Right hindlimb (tissue), 1 donor: ENCODE measurements at regions not wholly inside any gene's neighbourhood (a gene's known extent, or its start where the extent isn't known, plus 50 kb on each side); places are given as distances from the start of the nearest gene placed in this dataset.

Experiments
- DNase-seq: peaks from one replicate; pipeline ENCODE4 v3.0.0-alpha.2; 2018

- DNase-seq = peak; percentile 76
Observed at GRCh38 chr2:41610501-41611190, 437.2 kb upstream of the PKDCC start.

GRCh38 chr2:41618754-41619153 lies 429.1 kb upstream of the PKDCC start:
- no peak for DNase-seq

GRCh38 chr2:41621095-41621494 lies 426.7 kb upstream of the PKDCC start:
- DNase-seq = no peak

- no peak for DNase-seq
Observed at GRCh38 chr2:41621563-41621962, 426.3 kb upstream of the PKDCC start.

DNA sequence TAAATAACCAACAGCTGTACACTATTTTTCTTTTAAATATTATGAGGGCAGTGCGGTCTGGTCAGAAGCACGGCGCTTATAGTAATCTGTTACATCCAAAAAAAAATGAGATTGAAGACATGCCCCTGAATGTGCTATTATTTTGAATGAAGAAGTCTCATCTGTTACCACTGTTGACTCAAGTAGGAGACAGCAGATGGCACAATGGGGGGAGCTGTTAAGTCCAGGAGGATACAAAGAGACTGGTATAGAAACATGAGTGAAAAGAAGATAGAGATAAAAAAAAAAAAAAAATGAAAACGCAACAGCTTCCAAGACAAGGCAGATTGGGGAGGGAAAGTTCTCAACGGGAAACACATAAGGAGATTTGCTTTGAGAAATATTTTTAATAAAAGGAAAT lies 425.5 kb upstream of the PKDCC start:
- no peak for DNase-seq

- no peak for DNase-seq
Observed at GRCh38 chr2:41626936-41627335, 420.9 kb upstream of the PKDCC start.

- no peak for DNase-seq
Observed at GRCh38 chr2:41634686-41635085, 413.1 kb upstream of the PKDCC start.

DNA sequence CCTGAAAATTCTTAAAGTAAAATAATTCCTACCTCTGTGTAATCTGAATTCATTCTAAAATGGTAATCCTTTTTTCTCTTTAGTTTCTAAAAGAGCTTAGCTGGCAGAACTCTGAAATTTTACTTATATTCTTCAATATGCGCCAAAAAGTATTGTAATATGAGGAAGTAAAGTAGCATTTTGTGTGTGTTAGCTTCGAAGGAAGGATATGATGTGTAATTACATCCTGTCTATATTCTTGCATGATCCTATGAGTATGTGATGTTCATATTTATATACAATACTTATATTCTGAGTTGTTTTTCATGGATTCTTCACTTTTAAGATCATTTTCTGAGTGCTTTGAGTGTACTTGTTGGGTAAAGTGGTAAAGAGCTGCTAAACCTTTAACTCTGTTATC lies 402.9 kb upstream of the PKDCC start:
- DNase-seq = no peak

- no peak for DNase-seq
Observed at GRCh38 chr2:41647468-41648050, 400.3 kb upstream of the PKDCC start.

GRCh38 chr2:41657226-41657625 lies 390.6 kb upstream of the PKDCC start:
- peak; percentile 64 for DNase-seq

GRCh38 chr2:41659758-41660157 lies 388.1 kb upstream of the PKDCC start:
- DNase-seq = no peak

DNA sequence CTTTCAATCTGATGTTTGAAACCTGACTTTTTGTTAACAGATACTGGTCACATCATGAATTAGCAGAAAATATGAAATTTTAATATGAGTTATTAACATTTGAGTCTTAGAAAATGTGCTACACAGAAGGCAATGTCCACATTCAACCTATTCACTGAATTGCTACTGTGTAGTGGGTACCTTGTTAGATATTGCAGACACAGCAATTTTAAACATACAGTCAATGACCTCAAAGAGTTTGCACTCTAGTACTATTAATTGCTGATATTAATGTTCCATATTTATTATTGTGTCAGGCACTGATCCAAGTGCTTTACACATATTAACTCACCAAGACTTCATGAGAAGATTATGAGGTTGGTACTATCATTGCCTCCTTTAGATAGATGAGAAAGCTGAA lies 385.4 kb upstream of the PKDCC start:
- DNase-seq = no peak

DNA sequence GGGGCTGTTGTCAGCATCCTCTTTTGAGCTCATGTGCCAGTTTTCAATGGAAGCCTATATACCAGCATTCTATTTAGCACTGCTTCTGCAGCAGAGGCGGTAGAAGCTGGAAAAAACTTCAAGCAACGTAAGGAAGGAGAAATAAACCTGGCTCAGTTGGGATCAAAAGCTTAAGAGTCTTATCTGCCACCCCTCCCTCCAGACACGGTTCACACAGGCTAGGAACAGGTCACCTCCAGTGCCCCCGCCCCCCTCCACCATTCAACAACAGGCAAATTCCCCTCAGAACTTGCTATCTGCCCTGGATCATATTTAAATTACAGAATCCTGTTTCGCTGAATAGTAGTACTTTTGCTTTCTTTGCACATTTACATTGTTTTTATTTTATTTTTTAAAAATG lies 384.8 kb upstream of the PKDCC start:
- DNase-seq = no peak

- no peak for DNase-seq
Observed at GRCh38 chr2:41668529-41668928, 379.3 kb upstream of the PKDCC start.

DNA sequence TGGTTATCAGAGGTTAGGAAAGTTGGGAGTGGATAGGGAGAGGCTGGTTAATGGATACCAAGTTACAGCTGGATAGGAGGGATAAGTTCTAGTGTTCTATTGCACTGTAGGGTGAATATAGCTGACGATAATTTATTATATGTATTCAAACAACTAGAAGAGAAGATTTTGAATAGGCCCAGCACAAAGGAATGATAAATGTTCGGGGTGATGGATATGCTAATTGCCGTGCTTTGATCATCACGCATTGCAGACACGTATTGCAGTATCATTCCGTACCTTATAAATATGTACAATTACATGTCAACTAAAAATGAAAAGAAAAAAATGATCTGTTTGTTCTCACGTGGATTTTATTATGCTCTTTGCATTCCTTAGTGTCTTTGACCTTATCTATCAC lies 369.2 kb upstream of the PKDCC start:
- no peak for DNase-seq

DNA sequence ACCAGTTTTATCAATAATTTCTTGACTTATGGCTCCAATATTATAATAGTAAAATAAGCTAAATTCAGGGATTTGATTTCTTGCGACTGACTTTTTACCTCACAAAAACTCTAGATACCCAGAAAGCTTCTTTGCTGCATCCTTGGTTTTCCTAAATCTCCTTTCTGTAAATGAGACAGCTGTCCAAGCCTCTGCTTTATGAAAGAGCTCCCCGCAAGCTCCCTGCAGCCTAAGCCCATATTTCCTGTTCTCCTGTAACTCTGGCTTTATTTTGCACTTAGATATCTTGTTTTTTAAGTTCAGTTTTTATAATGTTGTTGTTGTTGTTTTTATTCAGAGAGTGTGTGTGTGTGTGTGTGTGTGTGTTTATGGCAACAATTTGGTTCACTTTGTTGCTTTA lies 361.7 kb upstream of the PKDCC start:
- no peak for DNase-seq

- no peak for DNase-seq
Observed at GRCh38 chr2:41691561-41691960, 356.3 kb upstream of the PKDCC start.

- no peak for DNase-seq
Observed at GRCh38 chr2:41694536-41695049, 353.2 kb upstream of the PKDCC start.

GRCh38 chr2:41695198-41696113 lies 352.4 kb upstream of the PKDCC start:
- DNase-seq = no peak

- DNase-seq = no peak
Observed at GRCh38 chr2:41697389-41697788, 350.4 kb upstream of the PKDCC start.

GRCh38 chr2:41698678-41699422 lies 349.0 kb upstream of the PKDCC start:
- peak; percentile 71 for DNase-seq

- DNase-seq = no peak
Observed at GRCh38 chr2:41701231-41701630, 346.6 kb upstream of the PKDCC start.

DNA sequence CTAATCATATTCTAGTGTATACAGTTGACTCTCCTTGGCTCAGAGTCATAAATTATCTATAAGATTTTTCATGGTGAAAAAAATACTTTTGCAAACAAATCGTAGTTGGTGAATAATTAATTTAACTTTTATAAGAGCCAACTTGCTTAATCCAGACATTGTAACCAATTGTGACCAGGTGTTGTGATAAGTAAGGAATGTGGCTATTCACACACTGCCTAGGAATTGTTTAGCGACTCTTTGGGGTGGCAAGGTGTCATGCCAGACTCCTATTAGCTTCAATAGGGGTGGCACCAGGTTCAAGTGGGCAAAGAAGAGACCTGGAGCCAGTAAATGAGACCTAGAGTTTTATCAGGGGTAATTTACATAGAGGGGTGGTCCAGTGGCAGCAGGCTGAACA lies 344.7 kb upstream of the PKDCC start:
- DNase-seq = no peak
